Embryonic facial prominence (tissue), 1 donor: ENCODE measurements at regions not wholly inside any gene's neighbourhood (a gene's known extent, or its start where the extent isn't known, plus 50 kb on each side); places are given as distances from the start of the nearest gene placed in this dataset.

Source experiments
- DNase-seq: peaks from one replicate; pipeline ENCODE4 v3.0.0-alpha.2; 2016; ENCODE audit errors: extremely low spot score

GRCh38 chr2:107364361-107364950, 462.2 kb upstream of the RGPD4 start:
- no peak for DNase-seq

DNA sequence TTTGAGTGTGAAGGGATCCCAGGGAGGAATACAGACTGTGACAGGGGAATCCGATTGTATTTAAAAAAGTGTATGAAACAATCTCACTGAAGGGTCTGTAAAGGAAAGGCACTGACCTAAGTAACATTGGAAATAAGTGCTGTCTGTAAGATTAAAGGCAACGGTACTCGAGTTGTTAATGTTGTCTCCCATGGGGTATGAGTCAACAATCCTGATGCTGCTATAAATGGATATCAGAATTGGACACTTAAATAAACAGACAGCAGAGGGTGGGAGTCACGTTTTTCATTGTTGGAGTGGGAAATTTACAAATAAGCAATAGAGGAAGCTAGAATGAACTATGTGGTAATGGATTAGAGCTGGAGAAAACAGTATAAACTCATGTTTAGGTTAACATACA, 452.4 kb upstream of the RGPD4 start:
- no peak for DNase-seq

- no peak for DNase-seq
Observed at GRCh38 chr2:107376909-107377308, 449.8 kb upstream of the RGPD4 start.

GRCh38 chr2:107380912-107381311, 445.8 kb upstream of the RGPD4 start:
- DNase-seq = no peak

GRCh38 chr2:107383691-107384090, 443.0 kb upstream of the RGPD4 start:
- no peak for DNase-seq

- DNase-seq = no peak
Observed at GRCh38 chr2:107384422-107384821, 442.3 kb upstream of the RGPD4 start.

GRCh38 chr2:107385921-107386320, 440.8 kb upstream of the RGPD4 start:
- no peak for DNase-seq

- DNase-seq = no peak
Observed at GRCh38 chr2:107392241-107392704, 434.4 kb upstream of the RGPD4 start.

GRCh38 chr2:107393516-107393915, 433.2 kb upstream of the RGPD4 start:
- DNase-seq = no peak

DNA sequence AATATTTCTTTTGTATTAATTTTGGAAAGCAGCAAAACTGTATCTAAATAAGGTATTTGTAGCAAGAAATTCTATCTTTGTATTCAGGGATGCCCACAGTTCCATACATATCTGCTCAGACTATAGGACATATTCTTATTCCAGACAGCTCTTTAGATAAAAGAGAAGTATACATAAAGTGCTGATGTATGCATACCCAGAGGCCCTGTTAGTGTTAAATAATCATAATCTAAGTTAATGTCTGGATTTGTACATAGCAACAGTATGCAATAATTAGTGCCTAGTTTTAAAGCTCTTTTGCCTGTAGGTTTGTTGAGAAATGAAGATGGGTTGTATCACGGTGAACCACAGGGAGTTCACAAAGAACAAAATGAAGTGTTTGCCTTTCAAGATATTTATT, 428.0 kb upstream of the RGPD4 start:
- DNase-seq = no peak

DNA sequence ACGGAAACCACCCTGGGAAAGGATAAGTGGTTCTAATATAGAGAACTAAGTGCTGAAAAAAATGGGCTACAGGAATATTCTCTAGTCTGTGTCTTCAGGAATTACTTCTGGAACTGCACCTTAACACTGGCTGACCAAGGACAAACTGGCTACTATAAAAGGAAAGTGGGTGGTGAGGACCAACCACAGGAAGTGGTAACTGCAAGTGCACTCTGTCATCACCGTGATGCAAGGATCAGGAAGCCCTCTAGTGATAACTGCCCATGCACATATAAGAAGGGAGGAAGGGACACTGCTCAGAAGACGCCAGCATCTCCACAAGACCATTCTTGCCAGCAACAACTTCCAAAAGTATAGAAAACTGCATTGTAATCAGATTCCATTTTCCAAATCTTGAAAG, 424.4 kb upstream of the RGPD4 start:
- DNase-seq = no peak

GRCh38 chr2:107405261-107405660, 421.4 kb upstream of the RGPD4 start:
- no peak for DNase-seq

DNA sequence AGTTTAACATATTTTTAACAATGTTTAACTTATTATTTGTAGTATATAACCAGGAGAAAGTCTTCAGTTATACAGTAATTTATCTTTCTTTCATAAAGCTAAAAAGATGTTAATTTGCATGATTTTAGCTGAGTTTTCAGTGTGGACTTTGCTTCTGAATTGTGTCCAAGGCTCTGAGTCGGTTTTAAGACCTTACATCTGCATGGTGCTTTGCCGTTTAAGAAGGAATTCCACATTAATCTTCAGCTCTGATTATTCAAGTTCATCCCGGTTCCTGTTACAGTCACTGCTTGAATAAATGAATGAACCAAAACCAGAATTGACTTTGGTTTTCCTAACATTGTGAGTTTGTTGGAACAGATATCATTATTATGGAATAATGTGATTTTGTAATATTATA, 419.7 kb upstream of the RGPD4 start:
- DNase-seq = no peak

DNA sequence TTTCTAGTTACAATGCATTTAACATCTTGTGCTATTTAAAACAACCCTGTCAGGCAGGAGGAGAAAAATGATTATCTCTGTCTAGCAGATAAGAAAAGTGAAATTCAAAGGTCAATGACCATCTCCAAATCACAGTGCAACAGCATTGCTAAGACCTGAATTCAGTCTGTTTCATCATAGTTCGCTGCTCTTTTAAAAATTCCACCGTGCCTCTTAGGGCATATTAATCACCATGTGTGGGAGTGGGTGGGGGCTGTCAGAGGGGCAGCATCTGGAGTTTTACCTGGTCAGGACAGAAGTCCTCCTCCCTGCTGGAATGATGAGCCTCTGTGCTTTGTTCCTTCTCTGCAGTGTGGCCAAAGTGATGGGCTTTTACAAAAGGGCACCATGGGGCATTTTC, 418.7 kb upstream of the RGPD4 start:
- no peak for DNase-seq

GRCh38 chr2:107411267-107411666, 415.4 kb upstream of the RGPD4 start:
- DNase-seq = no peak

- no peak for DNase-seq
Observed at GRCh38 chr2:107412209-107412904, 414.3 kb upstream of the RGPD4 start.

DNA sequence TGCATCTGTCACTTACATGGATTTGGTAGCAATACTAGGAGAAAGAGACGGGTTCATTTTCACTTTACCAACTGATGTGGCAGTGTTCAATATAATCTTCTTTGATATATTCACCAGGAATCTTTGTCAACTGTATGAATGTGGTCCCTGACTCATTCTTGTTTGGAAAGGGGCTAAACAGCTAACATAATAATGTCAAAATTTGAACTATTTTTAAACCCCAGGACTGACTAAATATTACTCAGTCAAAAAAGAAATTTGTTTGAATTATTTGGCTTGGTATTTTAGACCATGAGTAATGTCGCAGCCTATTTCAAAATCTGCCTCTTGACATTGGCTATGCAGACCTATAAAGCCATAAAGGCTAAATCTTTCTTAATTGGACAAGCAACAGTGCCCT, 413.7 kb upstream of the RGPD4 start:
- no peak for DNase-seq

DNA sequence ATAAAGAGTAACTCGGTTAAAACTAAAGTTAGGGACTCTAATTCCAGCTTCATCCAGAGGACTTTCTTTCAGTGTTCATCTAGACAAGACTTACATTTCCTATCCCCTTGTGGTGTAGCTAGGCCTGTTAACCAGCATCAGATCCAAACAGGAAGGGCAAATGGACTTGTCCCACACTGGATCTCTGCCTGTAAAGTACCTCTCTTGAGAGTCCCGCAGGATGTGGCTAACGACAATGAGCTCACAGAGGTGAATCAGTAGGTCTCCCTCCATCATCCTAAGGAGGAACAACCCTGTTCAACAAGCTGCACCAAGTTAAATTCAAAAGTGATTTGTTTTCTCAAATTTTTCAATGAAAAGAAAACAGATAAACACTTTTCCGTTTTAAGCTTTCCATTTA, 412.3 kb upstream of the RGPD4 start:
- DNase-seq = no peak

- DNase-seq = no peak
Observed at GRCh38 chr2:107418708-107419107, 408.0 kb upstream of the RGPD4 start.

- DNase-seq = no peak
Observed at GRCh38 chr2:107419191-107419590, 407.5 kb upstream of the RGPD4 start.

DNA sequence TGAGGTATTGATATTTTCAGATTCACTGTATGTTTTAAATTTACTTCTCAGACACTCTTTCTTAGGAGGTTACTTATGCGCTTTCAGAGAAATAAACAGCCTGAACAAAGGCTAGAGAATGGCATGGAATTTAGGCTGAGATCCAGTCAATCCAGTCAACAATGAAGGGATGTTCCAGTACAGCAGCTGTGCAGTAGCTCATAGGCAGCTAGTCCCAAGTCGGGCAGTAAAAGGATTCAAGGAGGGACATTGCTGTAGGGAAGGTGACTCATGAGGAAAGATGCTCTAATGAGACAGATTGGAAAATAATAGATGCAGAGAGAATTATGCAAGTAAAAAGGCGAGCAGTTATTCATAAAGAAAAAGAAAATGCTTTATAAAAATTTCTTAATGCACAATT, 397.9 kb upstream of the RGPD4 start:
- no peak for DNase-seq

DNA sequence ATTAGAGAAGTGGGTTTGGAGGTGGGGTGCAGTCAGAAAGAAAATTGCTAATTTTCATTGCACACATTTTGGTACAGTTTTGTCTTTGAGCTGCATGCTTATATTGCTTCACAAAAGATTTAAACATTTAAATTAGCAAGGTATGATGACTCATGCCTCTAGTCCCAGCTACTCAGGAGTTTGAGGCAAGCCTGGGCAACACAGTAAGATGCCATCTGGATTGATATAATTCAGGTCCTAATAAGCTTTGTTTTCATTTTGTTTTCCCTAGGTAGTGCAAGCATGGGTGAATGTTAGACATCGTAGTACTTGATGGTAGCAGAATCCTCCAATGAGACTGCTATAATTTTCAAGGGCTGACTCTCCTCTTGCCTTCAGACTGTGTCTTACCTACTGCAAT, 396.7 kb upstream of the RGPD4 start:
- no peak for DNase-seq

- no peak for DNase-seq
Observed at GRCh38 chr2:107430596-107431266, 396.0 kb upstream of the RGPD4 start.
